ENCODE measurements at regions not wholly inside any gene's neighbourhood (a gene's known extent, or its start where the extent isn't known, plus 50 kb on each side); places are given as distances from the start of the nearest gene placed in this dataset.

GRCh38 chr2:12161085-12161484 is 414.7 kb downstream of the LPIN1 start:
- TF ChIP-seq CTCF (IDR thresholded peaks at IDR 0.05) (no peak), POLR2A (IDR thresholded peaks at IDR 0.05) (no peak)
- intact Hi-C loops (cut with DNase I; ENCODE audit: low total_unique reads): no loop called here
- no peak overlapping the region for H3K4me3 ChIP-seq (ENCODE audit: low read depth, poor library complexity, severe bottlenecking)
- WGBS, 2 donors: 53 to 71% methylated on average over 1 of the region's 1 CpG
- no peak for DNase-seq (ENCODE audit: low spot score in 2 of 2)

- no peak for TF ChIP-seq POLR2A (IDR thresholded peaks at IDR 0.05)
- TF ChIP-seq CTCF (IDR thresholded peaks at IDR 0.05): no peak
- no peak for DNase-seq (ENCODE audit: low spot score in 2 of 2)
- WGBS, 2 donors: 85 to 91% methylated on average over 12 of the region's 12 CpGs
- intact Hi-C loops (cut with DNase I; ENCODE audit: low total_unique reads): no loop called here
- H3K4me3 ChIP-seq (ENCODE audit: low read depth, poor library complexity, severe bottlenecking): no peak overlapping the region
Measured at GRCh38 chr2:12162269-12163247, 416.1 kb downstream of the LPIN1 start.

GRCh38 chr2:12163866-12164265 is 417.4 kb downstream of the LPIN1 start:
- intact Hi-C loops (cut with DNase I; ENCODE audit: low total_unique reads): no loop called here
- no peak overlapping the region for H3K4me3 ChIP-seq (ENCODE audit: low read depth, poor library complexity, severe bottlenecking)
- 96% methylated on average over 12 of the region's 12 CpGs for WGBS, 2 donors
- DNase-seq (ENCODE audit: low spot score in 2 of 2): no peak
- TF ChIP-seq CTCF (IDR thresholded peaks at IDR 0.05) (no peak), POLR2A (IDR thresholded peaks at IDR 0.05) (no peak)

- DNase-seq (ENCODE audit: low spot score in 2 of 2): no peak
- H3K4me3 ChIP-seq (ENCODE audit: low read depth, poor library complexity, severe bottlenecking): no peak overlapping the region
- intact Hi-C loops (cut with DNase I; ENCODE audit: low total_unique reads): no loop called here
- no peak for TF ChIP-seq POLR2A (IDR thresholded peaks at IDR 0.05)
- no peak for TF ChIP-seq CTCF (IDR thresholded peaks at IDR 0.05)
- WGBS, 2 donors: 74 to 96% methylated on average over 5 of the region's 5 CpGs
Measured at GRCh38 chr2:12164689-12165088, 418.3 kb downstream of the LPIN1 start.

GRCh38 chr2:12167525-12168317 is 421.3 kb downstream of the LPIN1 start:
- TF ChIP-seq CTCF (IDR thresholded peaks at IDR 0.05) (no peak), POLR2A (IDR thresholded peaks at IDR 0.05) (no peak)
- 78 to 94% methylated on average over 13 of the region's 13 CpGs for WGBS, 2 donors
- no peak for DNase-seq (ENCODE audit: low spot score in 2 of 2)
- intact Hi-C loops (cut with DNase I; ENCODE audit: low total_unique reads): no loop called here
- no peak overlapping the region for H3K4me3 ChIP-seq (ENCODE audit: low read depth, poor library complexity, severe bottlenecking)
